AG04450 (cell line): ENCODE measurements at regions not wholly inside any gene's neighbourhood (a gene's known extent, or its start where the extent isn't known, plus 50 kb on each side); places are given as distances from the start of the nearest gene placed in this dataset.

Experiments used
- CTCF ChIA-PET: fragments of 300-600, 350-600 bp; formaldehyde crosslinking; extraction: SDS; loops from one replicate; lab custom pipeline; 2022; ENCODE audit warnings: antibody characterized with exemption, inconsistent platforms; lab: Charles Lee
- POLR2A ChIA-PET: fragments of 350-600 bp; formaldehyde crosslinking; extraction: SDS; loops from one replicate; lab custom pipeline; 2021; ENCODE audit warnings: antibody characterized with exemption, inconsistent platforms; lab: Yijun Ruan, JAX
- DNase-seq: peaks from one replicate; pipeline ENCODE4 v3.0.0-alpha.2; 2011; ENCODE audit warnings: low read depth, low spot score
- H3K27ac ChIP-seq: one replicate; pipeline ENCODE4 v1.5.1; 2012; ENCODE audit warnings: low read depth, low read length, control low read depth
- H3K27me3 ChIP-seq: one replicate; pipeline ENCODE4 v1.6.0; 2012; ENCODE audit warnings: low read length; ENCODE audit not compliant: control insufficient read depth, insufficient read depth
- H3K4me3 ChIP-seq: 2 replicates; pipeline ENCODE4 v1.5.1; 2011; ENCODE audit warnings: mild to moderate bottlenecking, low read depth, low read length, control low read depth
- H3K9me3 ChIP-seq: 2 replicates; pipeline ENCODE4 v1.5.1; 2012; ENCODE audit warnings: low read length; ENCODE audit not compliant: control insufficient read depth, insufficient read depth
- TF ChIP-seq, protein P1 (sequence below): IDR thresholded peaks from 2 replicates; pipeline ENCODE4 v1.5.1; 2011; ENCODE audit warnings: low read depth, low read length, control low read depth, inconsistent platforms

DNA sequence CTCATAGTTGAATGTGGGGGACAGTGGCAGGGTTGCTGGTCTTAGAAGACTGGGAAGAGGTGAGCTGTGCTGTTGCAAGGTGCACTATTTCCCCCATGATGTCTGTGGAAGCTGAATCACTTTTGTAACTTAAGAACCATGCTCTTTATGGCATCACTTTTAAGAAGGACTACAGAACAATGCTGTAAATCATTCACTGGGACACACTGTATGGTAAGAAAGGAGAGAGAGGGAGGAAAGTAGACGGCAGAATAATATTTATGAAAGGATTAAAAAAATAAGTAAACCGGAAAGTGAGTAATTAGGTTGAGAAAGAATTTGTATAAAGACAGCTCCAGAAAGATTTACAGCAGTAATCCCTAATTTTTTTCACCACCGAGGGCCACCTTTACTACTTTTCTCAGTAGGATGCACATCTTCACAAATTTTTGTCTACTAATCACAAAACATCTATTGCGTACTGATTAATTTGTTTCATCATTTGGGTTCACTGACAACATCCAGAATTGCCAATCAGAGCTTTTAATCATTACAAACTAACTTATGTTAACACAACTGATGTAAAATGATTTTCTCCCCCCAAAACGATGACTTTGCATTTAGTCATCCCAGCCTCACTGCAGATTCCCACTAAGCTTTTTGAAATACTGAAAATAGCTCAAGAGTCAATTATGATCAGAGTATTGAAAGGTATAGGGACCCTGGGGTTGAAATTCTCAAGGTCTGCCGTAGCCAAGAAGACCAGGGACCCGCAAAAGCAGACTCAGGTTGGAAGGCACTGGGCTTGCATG lies 560.7 kb upstream of the NOX3 start:
- POLR2A ChIA-PET, result no interaction called here
- CTCF ChIA-PET, result interaction anchor here (0.5 kb wide), 1 partner anchor 1605 kb away, joined by 3 read pairs; no protein-coding TSS in a partner anchor
- DNase-seq, result no peak

DNA sequence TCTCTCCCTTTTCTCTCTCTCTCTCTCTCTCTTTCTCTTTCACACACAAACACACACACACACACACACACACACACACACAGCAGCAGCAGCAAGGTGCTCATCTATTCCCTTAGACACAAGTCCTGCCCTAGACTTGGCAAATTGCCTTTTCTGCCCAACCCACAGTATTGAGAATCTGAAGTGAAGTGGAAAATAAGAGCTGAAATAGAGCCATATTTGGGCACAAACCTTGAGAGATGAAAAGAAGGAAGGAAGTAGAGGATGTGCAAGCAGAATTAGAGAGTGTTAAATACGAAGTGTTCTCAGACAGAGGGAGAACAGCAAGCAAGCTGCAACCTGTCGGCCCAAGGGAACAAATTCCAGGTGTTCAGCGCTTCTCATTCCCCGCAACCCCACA lies 557.5 kb upstream of the NOX3 start:
- DNase-seq, result no peak
- Histone ChIP-seq H3K27ac (no peak overlapping the region), H3K9me3 (no peaks in the 10 kb centered on the region), H3K4me3 (no peak overlapping the region), H3K27me3 (no peaks in the 10 kb centered on the region)
- ChIA-PET POLR2A (no interaction called here), CTCF (no interaction called here)
- TF ChIP-seq, protein P1, sequence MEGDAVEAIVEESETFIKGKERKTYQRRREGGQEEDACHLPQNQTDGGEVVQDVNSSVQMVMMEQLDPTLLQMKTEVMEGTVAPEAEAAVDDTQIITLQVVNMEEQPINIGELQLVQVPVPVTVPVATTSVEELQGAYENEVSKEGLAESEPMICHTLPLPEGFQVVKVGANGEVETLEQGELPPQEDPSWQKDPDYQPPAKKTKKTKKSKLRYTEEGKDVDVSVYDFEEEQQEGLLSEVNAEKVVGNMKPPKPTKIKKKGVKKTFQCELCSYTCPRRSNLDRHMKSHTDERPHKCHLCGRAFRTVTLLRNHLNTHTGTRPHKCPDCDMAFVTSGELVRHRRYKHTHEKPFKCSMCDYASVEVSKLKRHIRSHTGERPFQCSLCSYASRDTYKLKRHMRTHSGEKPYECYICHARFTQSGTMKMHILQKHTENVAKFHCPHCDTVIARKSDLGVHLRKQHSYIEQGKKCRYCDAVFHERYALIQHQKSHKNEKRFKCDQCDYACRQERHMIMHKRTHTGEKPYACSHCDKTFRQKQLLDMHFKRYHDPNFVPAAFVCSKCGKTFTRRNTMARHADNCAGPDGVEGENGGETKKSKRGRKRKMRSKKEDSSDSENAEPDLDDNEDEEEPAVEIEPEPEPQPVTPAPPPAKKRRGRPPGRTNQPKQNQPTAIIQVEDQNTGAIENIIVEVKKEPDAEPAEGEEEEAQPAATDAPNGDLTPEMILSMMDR, result no peak

More for the DNA sequence above, 560.7 kb upstream of the NOX3 start:
- Histone ChIP-seq H3K9me3 (no peaks in the 10 kb centered on the region), H3K27me3 (no peaks in the 10 kb centered on the region), H3K4me3 (no peak overlapping the region), H3K27ac (no peak overlapping the region)
- TF ChIP-seq, protein P1, result no peak

DNA sequence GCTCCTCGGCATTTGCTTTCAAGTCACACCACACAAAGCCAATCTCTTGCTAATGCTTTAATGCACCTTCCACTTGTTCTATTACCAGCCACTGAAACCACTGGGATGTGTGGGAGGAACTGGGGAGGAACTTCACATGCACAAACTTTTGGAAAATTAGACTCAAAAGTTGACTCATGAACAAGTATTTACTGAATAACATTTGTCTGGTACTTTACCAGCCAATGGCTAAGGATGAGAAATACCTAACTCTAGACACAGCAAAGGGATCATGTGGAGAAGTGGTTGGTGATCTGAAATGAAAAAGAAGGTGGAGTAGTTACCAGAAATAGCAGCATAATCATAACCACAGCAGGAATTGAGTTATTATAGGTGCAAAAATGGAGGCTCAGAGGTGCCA lies 554.0 kb upstream of the NOX3 start:
- TF ChIP-seq, protein P1, result no peak
- CTCF ChIA-PET, result no interaction called here
- Histone ChIP-seq H3K9me3 (no peaks in the 10 kb centered on the region), H3K27ac (no peak overlapping the region), H3K4me3 (no peak overlapping the region), H3K27me3 (no peaks in the 10 kb centered on the region)
- POLR2A ChIA-PET, result no interaction called here
- DNase-seq, result no peak

DNA sequence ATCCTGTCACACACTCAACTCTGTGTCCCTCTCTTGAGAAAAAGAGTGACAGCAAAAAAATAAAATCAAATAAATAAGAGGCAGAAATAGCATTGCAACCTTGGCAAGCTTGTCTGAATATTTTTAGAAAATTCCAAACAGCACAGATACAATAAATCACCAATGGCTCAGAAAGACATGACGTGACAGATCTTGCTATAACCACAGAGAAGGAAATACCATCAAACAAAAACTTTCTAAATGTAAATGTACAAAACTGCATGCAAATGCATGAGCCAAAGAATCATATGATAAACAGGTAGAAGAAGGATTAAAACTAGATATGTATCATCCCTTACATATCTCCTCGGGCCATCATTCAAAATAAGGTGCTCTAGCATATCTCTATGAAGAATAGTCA lies 549.2 kb upstream of the NOX3 start:
- CTCF ChIA-PET, result interaction anchor here (0.5 kb wide), 1 partner anchor 26 kb away, joined by 3 read pairs; no protein-coding TSS in a partner anchor
- Histone ChIP-seq H3K27ac (no peak overlapping the region), H3K27me3 (no peaks in the 10 kb centered on the region), H3K4me3 (no peak overlapping the region), H3K9me3 (no peaks in the 10 kb centered on the region)
- no peak for DNase-seq
- POLR2A ChIA-PET, result no interaction called here
- TF ChIP-seq, protein P1, result no peak

DNA sequence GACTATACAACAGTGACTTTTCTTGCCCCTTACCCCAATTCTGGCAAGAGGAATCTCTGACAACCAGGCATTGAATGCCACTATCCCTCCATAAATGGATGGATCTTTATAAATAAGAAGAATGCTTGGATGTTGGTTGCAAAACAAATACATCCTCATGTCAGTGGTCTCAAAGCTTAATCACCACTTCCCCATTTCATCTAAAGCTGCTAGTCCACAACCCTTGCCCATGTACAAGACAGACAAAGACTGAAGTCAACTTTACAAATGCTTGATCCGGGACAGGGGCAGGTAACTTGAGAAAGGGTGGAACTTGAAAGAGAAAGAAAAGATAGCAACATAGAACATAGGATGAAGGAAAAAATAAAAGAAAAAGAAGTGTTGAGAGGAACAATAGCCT lies 540.5 kb upstream of the NOX3 start:
- Histone ChIP-seq H3K4me3 (no peak overlapping the region), H3K27ac (no peak overlapping the region), H3K27me3 (no peaks in the 10 kb centered on the region), H3K9me3 (no peaks in the 10 kb centered on the region)
- CTCF ChIA-PET, result no interaction called here
- POLR2A ChIA-PET, result no interaction called here
- TF ChIP-seq, protein P1, result no peak
- no peak for DNase-seq
